ENCODE measurements at regions not wholly inside any gene's neighbourhood (a gene's known extent, or its start where the extent isn't known, plus 50 kb on each side); places are given as distances from the start of the nearest gene placed in this dataset.
"Not testable (repeated sequence)": the region's sequence is repeated elsewhere in the genome, so short reads cannot be mapped to it uniquely, and the experiment has no call there.

GRCh38 chr2:180597179-180597578, 383.2 kb upstream of the UBE2E3 start:
- DNase-seq, result no peak

- DNase-seq, result no peak
These were observed 384.0 kb upstream of the UBE2E3 start for GRCh38 chr2:180596453-180596852.

GRCh38 chr2:180591947-180592346, 388.5 kb upstream of the UBE2E3 start:
- no peak for DNase-seq

DNA sequence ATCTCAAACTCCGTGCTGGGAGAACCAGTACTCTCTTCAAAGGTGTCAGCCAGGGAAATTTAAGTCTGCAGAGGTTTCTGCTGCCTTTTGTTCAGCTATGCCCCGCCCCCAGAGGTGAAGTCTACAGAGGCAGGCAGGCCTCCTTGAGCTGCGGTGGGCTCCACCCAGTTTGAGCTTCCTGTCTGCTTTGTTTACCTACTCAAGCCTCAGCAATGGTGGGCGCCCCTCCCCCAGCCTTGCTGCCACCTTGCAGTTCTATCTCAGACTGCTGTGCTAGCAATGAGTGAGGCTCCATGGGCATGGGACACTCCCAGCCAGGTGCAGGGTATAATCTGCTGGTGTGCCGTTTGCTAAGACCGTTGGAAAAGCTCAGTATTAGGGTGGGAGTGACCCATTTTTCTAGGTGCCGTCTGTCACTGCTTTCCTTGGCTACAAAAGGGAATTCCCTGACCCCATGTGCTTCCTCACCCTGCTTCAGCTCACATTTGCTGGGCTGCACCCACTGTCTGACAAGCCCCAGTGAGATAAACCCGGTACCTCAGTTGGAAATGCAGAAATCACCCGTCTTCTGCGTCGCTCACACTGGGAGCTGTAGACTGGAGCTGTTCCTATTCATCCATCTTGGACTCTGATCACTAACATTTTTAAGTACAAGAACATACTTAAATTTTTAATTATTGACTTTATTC, 389.2 kb upstream of the UBE2E3 start:
- DNase-seq, result not testable (repeated sequence)

- DNase-seq, result no peak
These were observed 396.8 kb upstream of the UBE2E3 start for GRCh38 chr2:180583441-180584140.

DNA sequence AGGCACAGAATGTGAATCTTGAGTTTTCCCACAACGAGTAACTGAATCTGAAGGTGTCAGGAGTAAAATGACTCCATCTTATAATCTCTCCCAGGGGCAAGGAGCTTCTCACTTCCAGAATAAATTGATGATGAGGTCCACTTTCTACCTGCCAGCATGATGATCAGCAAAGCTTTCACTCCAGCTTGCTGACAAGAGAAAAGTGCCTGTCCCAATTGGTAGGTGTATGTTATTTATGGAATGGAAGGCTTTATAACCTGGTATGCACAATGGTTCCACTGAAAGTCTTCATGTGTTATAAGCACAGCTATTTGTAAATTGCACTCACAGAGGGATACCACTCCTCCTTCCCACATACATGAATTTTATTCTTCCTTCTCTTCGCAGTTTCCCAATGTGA, 401.0 kb upstream of the UBE2E3 start:
- no peak for DNase-seq

GRCh38 chr2:180578441-180578840, 402.0 kb upstream of the UBE2E3 start:
- DNase-seq, result no peak

GRCh38 chr2:180577567-180577966, 402.8 kb upstream of the UBE2E3 start:
- no peak for DNase-seq

DNA sequence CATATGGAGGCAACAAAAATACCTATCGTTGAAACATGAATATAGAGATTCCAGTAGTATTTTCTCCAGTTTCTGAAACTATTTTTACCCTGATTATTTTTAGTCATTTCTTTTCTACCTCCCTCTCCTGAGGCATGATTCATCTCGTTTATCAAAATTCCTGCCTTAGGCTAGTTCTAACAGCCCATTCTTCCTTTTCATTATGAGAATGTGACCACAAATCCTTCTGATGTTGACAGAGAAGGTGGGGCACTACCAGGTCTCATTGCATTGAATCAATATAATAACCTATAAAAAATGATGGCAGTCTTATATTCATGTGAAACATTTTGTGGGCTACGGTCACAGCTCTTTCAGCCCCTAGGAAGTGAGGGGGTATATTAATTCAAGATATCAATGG, 406.5 kb upstream of the UBE2E3 start:
- DNase-seq, result peak; percentile 46

DNA sequence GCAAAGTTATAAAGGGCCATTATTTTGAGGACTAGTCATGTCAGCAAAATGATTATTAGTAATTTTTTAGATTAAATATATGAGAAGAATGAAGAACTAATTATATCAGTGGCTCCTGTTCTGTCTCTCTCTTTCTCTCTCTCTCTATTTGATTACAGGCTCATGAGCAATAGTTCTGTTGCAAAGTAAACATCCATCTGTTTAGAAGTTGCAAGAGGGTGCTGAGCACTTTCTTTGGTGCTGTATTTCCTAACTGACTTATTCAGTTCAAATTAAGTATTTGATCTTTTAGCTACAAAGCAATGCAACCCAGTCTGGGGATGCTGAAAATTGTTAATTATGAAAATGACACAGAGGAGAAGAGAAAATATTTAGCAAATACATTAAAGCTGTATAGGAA, 408.1 kb upstream of the UBE2E3 start:
- DNase-seq, result no peak

- peak; percentile 79 for DNase-seq
These were observed 408.8 kb upstream of the UBE2E3 start for GRCh38 chr2:180571559-180571958.

DNA sequence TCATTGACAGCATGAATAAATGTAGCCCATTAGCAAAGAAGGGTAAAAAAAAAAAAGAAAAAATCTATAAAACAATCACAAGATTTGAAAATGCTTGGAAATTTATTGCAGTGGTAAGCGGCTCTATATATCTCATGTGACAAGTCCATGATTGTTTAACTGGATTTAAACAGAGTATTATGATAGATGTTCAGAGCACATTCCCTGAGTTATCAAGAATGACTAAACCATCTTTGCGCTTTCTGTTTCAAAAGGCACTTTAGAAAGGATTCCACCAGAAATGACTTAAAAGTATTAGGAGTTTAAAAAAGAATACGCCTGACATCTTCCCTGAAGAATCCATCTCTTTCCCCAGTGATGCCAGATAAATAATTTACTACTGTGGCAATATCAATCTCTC, 409.5 kb upstream of the UBE2E3 start:
- DNase-seq, result peak; percentile 7

DNA sequence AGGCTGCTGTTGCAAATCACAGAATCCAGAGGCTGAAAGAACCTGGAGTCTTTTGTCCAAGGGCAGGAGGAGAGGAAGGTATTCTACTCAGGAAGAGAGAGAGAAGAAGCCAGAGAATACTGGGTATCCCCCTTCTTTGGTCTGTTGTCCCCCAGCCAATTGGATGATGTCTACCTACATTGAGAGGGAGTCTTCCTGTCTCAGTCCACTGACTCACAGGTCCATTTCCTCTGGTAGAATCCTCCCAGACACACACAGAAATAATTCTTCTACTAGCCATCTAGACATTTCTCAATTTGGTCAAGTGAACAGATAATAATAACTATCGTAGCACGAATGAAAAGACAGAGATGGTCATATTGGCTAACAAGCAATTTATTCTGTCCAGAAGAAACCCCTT, 416.4 kb upstream of the UBE2E3 start:
- DNase-seq, result no peak

DNA sequence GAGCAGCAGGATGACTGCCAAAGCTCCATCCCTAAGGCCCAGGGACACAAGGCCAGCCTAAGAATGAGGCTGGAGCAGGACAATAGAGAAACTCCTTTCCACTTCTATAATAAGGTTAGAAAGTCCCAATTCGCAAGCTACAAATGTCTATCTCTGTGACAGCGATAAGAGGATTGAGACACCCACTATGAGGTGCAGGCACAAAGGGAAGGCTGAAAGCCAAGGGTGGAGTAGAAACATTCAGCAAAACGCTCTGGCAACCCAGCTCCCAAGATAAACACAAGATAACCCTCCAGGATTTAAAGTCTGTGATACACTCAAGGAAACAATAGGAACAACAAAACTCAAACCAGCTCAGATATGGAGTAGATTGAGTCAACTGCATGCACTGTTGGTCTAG, 418.0 kb upstream of the UBE2E3 start:
- DNase-seq, result no peak

DNA sequence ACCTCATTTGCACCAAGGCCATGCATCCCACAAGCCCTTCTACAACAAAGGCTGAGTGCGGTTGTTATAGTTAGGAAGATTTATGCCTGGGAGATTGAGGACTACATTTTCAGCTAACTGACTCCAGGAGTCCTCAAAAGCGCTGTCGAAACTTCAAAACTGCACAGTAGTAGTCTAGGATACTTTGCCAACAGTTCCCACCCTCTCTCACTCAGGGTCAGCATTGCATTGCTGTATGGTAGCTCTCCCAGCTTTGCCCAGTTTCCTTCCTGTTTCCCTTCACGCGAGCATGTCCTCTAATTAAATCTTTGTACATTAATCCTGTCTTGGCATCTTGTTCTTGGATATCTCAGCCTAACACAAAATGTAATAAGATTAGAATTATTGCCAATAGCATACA, 420.6 kb upstream of the UBE2E3 start:
- no peak for DNase-seq

- no peak for DNase-seq
These were observed 421.4 kb upstream of the UBE2E3 start for GRCh38 chr2:180559038-180559437.

GRCh38 chr2:180555391-180555965, 424.9 kb upstream of the UBE2E3 start:
- no peak for DNase-seq

DNA sequence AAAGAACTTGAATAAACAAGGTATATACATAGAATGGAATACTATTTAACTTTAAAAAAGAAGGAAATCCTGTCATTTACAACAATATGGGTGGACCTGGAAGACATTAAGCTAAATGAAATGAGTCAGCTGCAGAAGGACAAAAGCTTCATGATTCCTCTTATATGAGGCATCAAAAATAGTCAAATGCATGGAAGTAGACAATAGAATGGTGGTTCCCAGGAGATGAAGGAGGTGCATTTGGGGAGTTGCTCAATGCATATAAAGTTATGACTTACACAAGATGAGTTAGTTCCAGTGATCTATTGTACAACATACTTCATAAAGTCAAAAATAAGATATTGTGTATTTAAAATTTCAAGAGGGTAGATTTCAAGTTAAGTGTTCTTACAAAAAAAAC, 426.1 kb upstream of the UBE2E3 start:
- DNase-seq, result no peak

GRCh38 chr2:180553094-180553715, 427.2 kb upstream of the UBE2E3 start:
- no peak for DNase-seq

DNA sequence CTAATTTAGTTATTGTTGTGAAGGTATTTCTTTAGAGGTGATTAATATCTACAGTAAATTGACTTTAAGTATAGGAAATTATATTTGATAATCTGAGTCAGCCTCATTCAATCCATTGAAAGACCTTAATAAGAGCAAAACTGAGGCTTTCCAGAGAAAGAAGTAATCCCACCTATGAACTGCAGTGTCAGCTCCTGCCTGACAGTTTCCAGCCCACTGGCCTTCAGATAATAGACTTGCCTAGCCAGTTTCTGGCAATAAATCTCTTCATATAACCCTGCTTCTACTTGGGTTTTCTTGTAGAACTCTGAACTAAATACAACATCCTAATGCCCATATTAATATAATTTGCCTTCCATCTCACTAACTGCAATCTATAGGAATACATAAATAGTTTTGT, 437.9 kb upstream of the UBE2E3 start:
- DNase-seq, result no peak

DNA sequence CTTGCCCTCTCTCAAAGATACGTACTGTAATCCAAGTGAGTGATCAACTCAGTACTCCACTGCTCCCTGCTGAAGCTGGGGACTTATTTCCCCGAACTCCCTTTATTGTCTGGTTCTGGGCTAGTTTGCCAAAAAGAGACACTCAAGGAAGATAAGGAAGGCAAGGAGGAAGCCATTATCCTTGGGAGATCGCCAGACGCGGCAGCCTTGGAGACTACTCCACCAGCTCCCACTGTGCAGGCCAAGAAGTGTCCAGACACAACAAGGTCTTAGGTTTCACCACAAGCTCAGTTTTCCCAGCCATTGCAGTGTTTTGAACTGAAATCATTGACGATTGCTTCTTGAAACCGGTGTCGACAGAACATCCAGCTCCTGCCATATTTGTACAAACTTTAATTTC, 439.6 kb upstream of the UBE2E3 start:
- no peak for DNase-seq

- DNase-seq, result no peak
These were observed 440.9 kb upstream of the UBE2E3 start for GRCh38 chr2:180539541-180539940.

GRCh38 chr2:180535289-180535688, 445.1 kb upstream of the UBE2E3 start:
- DNase-seq, result no peak

DNA sequence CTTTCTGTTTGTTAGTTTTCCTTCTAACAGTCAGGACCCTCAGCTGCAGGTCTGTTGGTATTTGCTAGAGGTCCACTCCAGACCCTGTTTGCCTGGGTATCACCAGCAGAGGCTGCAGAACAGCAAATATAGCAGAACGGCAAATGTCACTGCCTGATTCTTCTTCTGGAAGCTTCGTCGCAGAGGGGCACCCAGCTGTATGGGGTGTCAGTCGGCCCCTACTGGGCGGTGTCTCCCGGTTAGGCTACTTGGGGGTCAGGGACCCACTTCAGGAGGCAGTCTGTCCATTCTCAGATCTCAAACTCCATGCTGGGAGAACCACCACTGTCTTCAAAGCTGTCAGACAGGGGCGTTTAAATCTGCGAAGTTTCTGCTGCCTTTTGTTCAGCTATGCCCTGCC, 448.6 kb upstream of the UBE2E3 start:
- DNase-seq, result not testable (repeated sequence)

Data from fibroblast of skin of back (primary cell).